GM06990 (cell line): ENCODE measurements at regions not wholly inside any gene's neighbourhood (a gene's known extent, or its start where the extent isn't known, plus 50 kb on each side); places are given as distances from the start of the nearest gene placed in this dataset.

Experiments used
- DNase-seq: peaks from one replicate; pipeline ENCODE4 v3.0.0-alpha.2; 2011; ENCODE audit not compliant: insufficient read length; ENCODE audit errors: extremely low read depth
- H3K27me3 ChIP-seq: replicated peaks from 2 replicates; pipeline ENCODE4 v1.6.0; 2011; ENCODE audit warnings: low read length; ENCODE audit not compliant: control insufficient read depth, insufficient read depth
- H3K36me3 ChIP-seq: 2 replicates; pipeline ENCODE4 v1.5.1; 2011; ENCODE audit warnings: low read length; ENCODE audit not compliant: control insufficient read depth, insufficient read depth
- H3K4me3 ChIP-seq: replicated peaks from 2 replicates; pipeline ENCODE4 v1.5.1; 2011; ENCODE audit warnings: low read depth, mild to moderate bottlenecking, control low read depth, low read length
- TF ChIP-seq, protein P1 (sequence below): IDR thresholded peaks from 2 replicates; pipeline ENCODE4 v1.5.1; 2011; ENCODE audit warnings: low read length, control low read depth, mild to moderate bottlenecking, inconsistent platforms; ENCODE audit not compliant: insufficient read depth, poor library complexity, severe bottlenecking

DNA sequence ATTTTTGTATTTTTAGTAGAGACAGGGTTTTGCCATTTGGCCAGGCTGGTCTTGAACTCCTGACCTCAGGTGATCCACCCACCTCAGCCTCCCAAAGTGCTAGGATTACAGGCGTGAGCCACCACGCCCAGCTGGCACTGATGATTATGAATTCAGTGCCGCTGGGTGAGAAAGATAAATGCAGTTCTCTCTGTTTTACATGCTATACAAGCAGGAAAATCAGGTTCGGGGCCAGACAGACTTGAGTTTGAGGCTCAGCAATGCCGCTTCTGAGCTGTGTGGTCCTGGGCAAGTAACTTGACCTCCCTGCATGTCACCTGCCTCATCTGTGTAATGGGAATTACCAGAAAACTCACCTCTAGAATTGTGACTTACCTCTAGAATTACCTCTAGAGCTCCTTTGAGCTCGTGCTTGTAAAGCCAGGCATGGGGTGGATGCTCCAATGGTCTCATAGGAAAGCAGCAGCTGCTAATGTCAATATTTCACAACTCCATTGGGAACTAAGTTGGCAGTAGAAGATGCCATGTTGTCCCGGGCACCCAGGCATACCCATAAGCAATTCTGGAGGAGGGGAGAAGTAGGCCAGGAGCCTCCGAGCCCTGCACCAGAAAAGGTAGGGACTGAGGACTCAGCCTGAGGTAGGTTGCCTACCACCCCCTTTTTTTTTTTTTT, 119.8 kb upstream of the SLC25A33 start:
- H3K4me3 ChIP-seq = no peak overlapping the region
- no peak for DNase-seq
- H3K27me3 ChIP-seq = no peaks in the 10 kb centered on the region
- no peaks in the 10 kb centered on the region for H3K36me3 ChIP-seq
- TF ChIP-seq, protein P1, sequence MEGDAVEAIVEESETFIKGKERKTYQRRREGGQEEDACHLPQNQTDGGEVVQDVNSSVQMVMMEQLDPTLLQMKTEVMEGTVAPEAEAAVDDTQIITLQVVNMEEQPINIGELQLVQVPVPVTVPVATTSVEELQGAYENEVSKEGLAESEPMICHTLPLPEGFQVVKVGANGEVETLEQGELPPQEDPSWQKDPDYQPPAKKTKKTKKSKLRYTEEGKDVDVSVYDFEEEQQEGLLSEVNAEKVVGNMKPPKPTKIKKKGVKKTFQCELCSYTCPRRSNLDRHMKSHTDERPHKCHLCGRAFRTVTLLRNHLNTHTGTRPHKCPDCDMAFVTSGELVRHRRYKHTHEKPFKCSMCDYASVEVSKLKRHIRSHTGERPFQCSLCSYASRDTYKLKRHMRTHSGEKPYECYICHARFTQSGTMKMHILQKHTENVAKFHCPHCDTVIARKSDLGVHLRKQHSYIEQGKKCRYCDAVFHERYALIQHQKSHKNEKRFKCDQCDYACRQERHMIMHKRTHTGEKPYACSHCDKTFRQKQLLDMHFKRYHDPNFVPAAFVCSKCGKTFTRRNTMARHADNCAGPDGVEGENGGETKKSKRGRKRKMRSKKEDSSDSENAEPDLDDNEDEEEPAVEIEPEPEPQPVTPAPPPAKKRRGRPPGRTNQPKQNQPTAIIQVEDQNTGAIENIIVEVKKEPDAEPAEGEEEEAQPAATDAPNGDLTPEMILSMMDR = no peak

GRCh38 chr1:9420835-9421532, 118.3 kb upstream of the SLC25A33 start:
- no peaks in the 10 kb centered on the region for H3K27me3 ChIP-seq
- DNase-seq = peak; percentile 43

DNA sequence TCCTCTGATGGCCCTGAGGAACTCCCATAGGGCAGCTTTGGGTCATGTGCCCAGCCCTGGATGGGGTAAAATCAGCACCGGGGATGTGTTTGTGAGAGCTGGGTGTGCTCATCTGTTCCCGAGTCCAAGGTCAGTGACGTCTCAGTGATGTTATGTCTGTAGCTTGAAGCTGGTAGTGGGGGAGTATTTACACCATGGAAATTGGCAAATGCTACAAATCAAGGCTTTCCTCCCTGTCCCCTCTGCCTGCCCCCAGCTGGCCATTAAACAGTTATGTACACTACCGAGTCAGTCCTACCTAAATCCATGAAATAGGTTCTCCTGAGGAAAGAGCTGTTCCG, 117.8 kb upstream of the SLC25A33 start:
- Histone ChIP-seq H3K4me3 (no peak overlapping the region), H3K27me3 (no peaks in the 10 kb centered on the region), H3K36me3 (no peaks in the 10 kb centered on the region)
- DNase-seq = no peak
- TF ChIP-seq, protein P1 = no peak

More at GRCh38 chr1:9420835-9421532, 118.3 kb upstream of the SLC25A33 start:
- H3K36me3 ChIP-seq = no peaks in the 10 kb centered on the region
- TF ChIP-seq, protein P1 = no peak
- H3K4me3 ChIP-seq = no peak overlapping the region

GRCh38 chr1:9422321-9422720, 116.9 kb upstream of the SLC25A33 start:
- H3K36me3 ChIP-seq = no peaks in the 10 kb centered on the region

GRCh38 chr1:9422911-9423505, 116.3 kb upstream of the SLC25A33 start:
- DNase-seq = no peak
- Histone ChIP-seq H3K36me3 (no peaks in the 10 kb centered on the region), H3K4me3 (no peak overlapping the region), H3K27me3 (no peaks in the 10 kb centered on the region)
- TF ChIP-seq, protein P1 = no peak

More at GRCh38 chr1:9422321-9422720, 116.9 kb upstream of the SLC25A33 start:
- TF ChIP-seq, protein P1 = no peak
- H3K27me3 ChIP-seq = no peaks in the 10 kb centered on the region
- H3K4me3 ChIP-seq = no peak overlapping the region
- no peak for DNase-seq
